ENCODE measurements at regions not wholly inside any gene's neighbourhood (a gene's known extent, or its start where the extent isn't known, plus 50 kb on each side); places are given as distances from the start of the nearest gene placed in this dataset.
"Not testable (repeated sequence)": the region's sequence is repeated elsewhere in the genome, so short reads cannot be mapped to it uniquely, and the experiment has no call there.

GRCh38 chr11:33994937-33995336, 56.6 kb upstream of the CAPRIN1 start:
- POLR2A ChIA-PET, result no interaction called here
- CTCF ChIA-PET, result interaction anchor here (1.2 kb wide), 2 partner anchors 127 to 369 kb away, joined by 4 read pairs; no protein-coding TSS in a partner anchor
- DNase-seq (ENCODE audit: low read depth), result no peak

GRCh38 chr11:33991136-33991535, 60.4 kb upstream of the CAPRIN1 start:
- H3K27me3 ChIP-seq (ENCODE audit: control insufficient read depth, insufficient read depth, low read length); H3K4me3 ChIP-seq (ENCODE audit: low read depth, low read length); DNase-seq (ENCODE audit: low read depth); H3K36me3 ChIP-seq (ENCODE audit: control insufficient read depth, insufficient read depth, low read length); POLR2A ChIA-PET: not testable (repeated sequence)
- CTCF ChIA-PET, result interaction anchor here (2.2 kb wide), 1 partner anchor 133 kb away, joined by 9 read pairs; no protein-coding TSS in a partner anchor

More at GRCh38 chr11:33994937-33995336, 56.6 kb upstream of the CAPRIN1 start:
- H3K4me3 ChIP-seq (ENCODE audit: low read depth, low read length), result no peak overlapping the region
- H3K27me3 ChIP-seq (ENCODE audit: control insufficient read depth, insufficient read depth, low read length), result no peaks in the 10 kb centered on the region
- H3K36me3 ChIP-seq (ENCODE audit: control insufficient read depth, insufficient read depth, low read length), result no peaks in the 10 kb centered on the region
- TF ChIP-seq CTCF (IDR thresholded peaks at IDR 0.05; ENCODE audit: insufficient read depth, low read depth, low read length), result no peak

GRCh38 chr11:33990131-33990530, 61.4 kb upstream of the CAPRIN1 start:
- CTCF ChIA-PET, result interaction anchor here (0.7 to 3.8 kb wide), 2 partner anchors 133 to 154 kb away, joined by 3 to 43 read pairs; no protein-coding TSS in a partner anchor
- POLR2A ChIA-PET, result not testable (repeated sequence)

GRCh38 chr11:33989461-33989860, 62.1 kb upstream of the CAPRIN1 start:
- DNase-seq (ENCODE audit: low read depth), result no peak
- CTCF ChIA-PET, result interaction anchor here (0.6 to 3.8 kb wide), 4 partner anchors 86 to 154 kb away, joined by 3 to 43 read pairs (median 4); no protein-coding TSS in a partner anchor
- H3K27me3 ChIP-seq (ENCODE audit: control insufficient read depth, insufficient read depth, low read length), result no peaks in the 10 kb centered on the region
- H3K4me3 ChIP-seq (ENCODE audit: low read depth, low read length), result no peak overlapping the region
- H3K36me3 ChIP-seq (ENCODE audit: control insufficient read depth, insufficient read depth, low read length), result no peaks in the 10 kb centered on the region
- POLR2A ChIA-PET, result no interaction called here
- no peak for TF ChIP-seq CTCF (IDR thresholded peaks at IDR 0.05; ENCODE audit: insufficient read depth, low read depth, low read length)

More at GRCh38 chr11:33990131-33990530, 61.4 kb upstream of the CAPRIN1 start:
- H3K4me3 ChIP-seq (ENCODE audit: low read depth, low read length); H3K36me3 ChIP-seq (ENCODE audit: control insufficient read depth, insufficient read depth, low read length); DNase-seq (ENCODE audit: low read depth); H3K27me3 ChIP-seq (ENCODE audit: control insufficient read depth, insufficient read depth, low read length): not testable (repeated sequence)

GRCh38 chr11:33988586-33989370, 62.8 kb upstream of the CAPRIN1 start:
- DNase-seq (ENCODE audit: low read depth), result no peak
- H3K36me3 ChIP-seq (ENCODE audit: control insufficient read depth, insufficient read depth, low read length), result no peaks in the 10 kb centered on the region
- POLR2A ChIA-PET, result no interaction called here
- no peaks in the 10 kb centered on the region for H3K27me3 ChIP-seq (ENCODE audit: control insufficient read depth, insufficient read depth, low read length)
- no peak for TF ChIP-seq CTCF (IDR thresholded peaks at IDR 0.05; ENCODE audit: insufficient read depth, low read depth, low read length)
- CTCF ChIA-PET, result interaction anchor here (0.6 to 3.8 kb wide), 30 partner anchors 9 to 1003 kb away, joined by 3 to 43 read pairs (median 4); no protein-coding TSS in a partner anchor
- no peak overlapping the region for H3K4me3 ChIP-seq (ENCODE audit: low read depth, low read length)

GRCh38 chr11:33987975-33988580, 63.5 kb upstream of the CAPRIN1 start:
- CTCF ChIA-PET, result interaction anchor here (0.6 to 3.8 kb wide), 34 partner anchors 9 to 1004 kb away, joined by 3 to 43 read pairs (median 4); no protein-coding TSS in a partner anchor
- no peak for DNase-seq (ENCODE audit: low read depth)
- no peak overlapping the region for H3K4me3 ChIP-seq (ENCODE audit: low read depth, low read length)
- H3K27me3 ChIP-seq (ENCODE audit: control insufficient read depth, insufficient read depth, low read length), result no peaks in the 10 kb centered on the region
- peak; percentile 90 for TF ChIP-seq CTCF (IDR thresholded peaks at IDR 0.05; ENCODE audit: insufficient read depth, low read depth, low read length)
- no peaks in the 10 kb centered on the region for H3K36me3 ChIP-seq (ENCODE audit: control insufficient read depth, insufficient read depth, low read length)
- POLR2A ChIA-PET, result no interaction called here

Measured in BJ (cell line).